ENCODE measurements at regions not wholly inside any gene's neighbourhood (a gene's known extent, or its start where the extent isn't known, plus 50 kb on each side); places are given as distances from the start of the nearest gene placed in this dataset.

- H2AFZ ChIP-seq (ENCODE audit: low read depth, low read length): no peak overlapping the region
- H2BK120ac ChIP-seq (ENCODE audit: low read depth, low read length): no peak overlapping the region
- H3K27me3 ChIP-seq (ENCODE audit: control insufficient read depth in 1 of 2, insufficient read depth in 1 of 2, low read length in 2 of 2): peaks cover 36 to 44% of the 10 kb centered on the region in 2 experiments
- no peak overlapping the region for H2AK5ac ChIP-seq (ENCODE audit: low read length, severe bottlenecking)
- H3K23ac ChIP-seq (ENCODE audit: low read length in 2 of 2): no peak overlapping the region
- no peak overlapping the region for H3K27ac ChIP-seq (ENCODE audit: low read length, poor library complexity, severe bottlenecking)
- H3K4ac ChIP-seq (ENCODE audit: low read depth in 1 of 2, low read length in 2 of 2): no peak overlapping the region
- H2BK15ac ChIP-seq (ENCODE audit: low read depth, poor library complexity, severe bottlenecking): no peak overlapping the region
- H3K9me3 ChIP-seq (ENCODE audit: control insufficient read depth, low read length): no peaks in the 10 kb centered on the region
- DNase-seq: no peak
- H3K9ac ChIP-seq (ENCODE audit: low read length): no peak overlapping the region
- no peak overlapping the region for H2BK5ac ChIP-seq (ENCODE audit: low read depth, low read length, poor library complexity, severe bottlenecking)
- H3K4me1 ChIP-seq (ENCODE audit: control insufficient read depth, insufficient read depth, low read depth, low read length): peaks cover 4% of the 10 kb centered on the region
- no peak overlapping the region for H4K8ac ChIP-seq (ENCODE audit: low read length)
- 85% methylated on average over 17 of the region's 17 CpGs for WGBS
- H3K36me3 ChIP-seq (ENCODE audit: control insufficient read depth in 1 of 2, insufficient read depth in 2 of 2, low read depth in 1 of 2, low read length in 2 of 2): no peaks in the 10 kb centered on the region
- H3K18ac ChIP-seq (ENCODE audit: low read depth in 1 of 2, low read length in 2 of 2): no peak overlapping the region
- no peak overlapping the region for H4K91ac ChIP-seq (ENCODE audit: low read length)
- H3K4me2 ChIP-seq (ENCODE audit: low read length, poor library complexity, severe bottlenecking): no peak overlapping the region
- no peak overlapping the region for H3K4me3 ChIP-seq (ENCODE audit: insufficient read depth in 1 of 2, low read depth in 1 of 2, low read length in 2 of 2)
- H3K14ac ChIP-seq (ENCODE audit: low read length in 2 of 2): no peak overlapping the region
- no peak overlapping the region for H2BK12ac ChIP-seq (ENCODE audit: low read length in 2 of 2)
- no peaks in the 10 kb centered on the region for H3K79me1 ChIP-seq (replicated peaks; ENCODE audit: low read length, poor library complexity, severe bottlenecking)
Observed at GRCh38 chr2:120503206-120503792, 157.4 kb downstream of the INHBB start.

GRCh38 chr2:120503793-120504571 lies 158.0 kb downstream of the INHBB start:
- H3K27ac ChIP-seq (ENCODE audit: low read length, poor library complexity, severe bottlenecking): no peak overlapping the region
- no peak overlapping the region for H3K4me3 ChIP-seq (ENCODE audit: insufficient read depth in 1 of 2, low read depth in 1 of 2, low read length in 2 of 2)
- H3K4me2 ChIP-seq (ENCODE audit: low read length, poor library complexity, severe bottlenecking): no peak overlapping the region
- peak overlapping the region; percentile 10 for H2AFZ ChIP-seq (ENCODE audit: low read depth, low read length)
- H2BK15ac ChIP-seq (ENCODE audit: low read depth, poor library complexity, severe bottlenecking): no peak overlapping the region
- no peak overlapping the region for H2BK12ac ChIP-seq (ENCODE audit: low read length in 2 of 2)
- H3K23ac ChIP-seq (ENCODE audit: low read length in 2 of 2): no peak overlapping the region
- H3K4me1 ChIP-seq (ENCODE audit: control insufficient read depth, insufficient read depth, low read depth, low read length): peaks cover 4% of the 10 kb centered on the region
- no peak overlapping the region for H4K8ac ChIP-seq (ENCODE audit: low read length)
- H4K91ac ChIP-seq (ENCODE audit: low read length): no peak overlapping the region
- DNase-seq: no peak
- no peak overlapping the region for H3K9ac ChIP-seq (ENCODE audit: low read length)
- no peak overlapping the region for H3K14ac ChIP-seq (ENCODE audit: low read length in 2 of 2)
- no peak overlapping the region for H2BK5ac ChIP-seq (ENCODE audit: low read depth, low read length, poor library complexity, severe bottlenecking)
- no peaks in the 10 kb centered on the region for H3K36me3 ChIP-seq (ENCODE audit: control insufficient read depth in 1 of 2, insufficient read depth in 2 of 2, low read depth in 1 of 2, low read length in 2 of 2)
- H3K9me3 ChIP-seq (ENCODE audit: control insufficient read depth, low read length): no peaks in the 10 kb centered on the region
- H3K4ac ChIP-seq (ENCODE audit: low read depth in 1 of 2, low read length in 2 of 2): no peak overlapping the region
- WGBS: 82% methylated on average over 23 of the region's 23 CpGs
- H2AK5ac ChIP-seq (ENCODE audit: low read length, severe bottlenecking): no peak overlapping the region
- peaks cover 32 to 37% of the 10 kb centered on the region in 2 experiments for H3K27me3 ChIP-seq (ENCODE audit: control insufficient read depth in 1 of 2, insufficient read depth in 1 of 2, low read length in 2 of 2)
- H2BK120ac ChIP-seq (ENCODE audit: low read depth, low read length): no peak overlapping the region
- H3K18ac ChIP-seq (ENCODE audit: low read depth in 1 of 2, low read length in 2 of 2): no peak overlapping the region
- H3K79me1 ChIP-seq (replicated peaks; ENCODE audit: low read length, poor library complexity, severe bottlenecking): no peaks in the 10 kb centered on the region

GRCh38 chr2:120504936-120505705 lies 159.2 kb downstream of the INHBB start:
- Histone ChIP-seq H3K9me3 (ENCODE audit: control insufficient read depth, low read length) (no peaks in the 10 kb centered on the region), H2BK15ac (ENCODE audit: low read depth, poor library complexity, severe bottlenecking) (no peak overlapping the region), H2BK5ac (ENCODE audit: low read depth, low read length, poor library complexity, severe bottlenecking) (no peak overlapping the region), H4K91ac (ENCODE audit: low read length) (no peak overlapping the region), H2AK5ac (ENCODE audit: low read length, severe bottlenecking) (no peak overlapping the region), H3K27ac (ENCODE audit: low read length, poor library complexity, severe bottlenecking) (no peak overlapping the region), H2AFZ (ENCODE audit: low read depth, low read length) (no peak overlapping the region), H3K14ac (ENCODE audit: low read length in 2 of 2) (no peak overlapping the region), H3K4me1 (ENCODE audit: control insufficient read depth, insufficient read depth, low read depth, low read length) (peaks cover 4% of the 10 kb centered on the region), H3K18ac (ENCODE audit: low read depth in 1 of 2, low read length in 2 of 2) (no peak overlapping the region), H3K79me1 (replicated peaks; ENCODE audit: low read length, poor library complexity, severe bottlenecking) (no peaks in the 10 kb centered on the region), H3K23ac (ENCODE audit: low read length in 2 of 2) (no peak overlapping the region), H3K4ac (ENCODE audit: low read depth in 1 of 2, low read length in 2 of 2) (no peak overlapping the region), H4K8ac (ENCODE audit: low read length) (no peak overlapping the region), H3K27me3 (ENCODE audit: control insufficient read depth in 1 of 2, insufficient read depth in 1 of 2, low read length in 2 of 2) (peaks cover 26 to 28% of the 10 kb centered on the region in 2 experiments), H2BK120ac (ENCODE audit: low read depth, low read length) (no peak overlapping the region), H3K4me3 (ENCODE audit: insufficient read depth in 1 of 2, low read depth in 1 of 2, low read length in 2 of 2) (no peak overlapping the region), H2BK12ac (ENCODE audit: low read length in 2 of 2) (no peak overlapping the region), H3K9ac (ENCODE audit: low read length) (no peak overlapping the region), H3K36me3 (ENCODE audit: control insufficient read depth in 1 of 2, insufficient read depth in 2 of 2, low read depth in 1 of 2, low read length in 2 of 2) (no peaks in the 10 kb centered on the region), H3K4me2 (ENCODE audit: low read length, poor library complexity, severe bottlenecking) (no peak overlapping the region)
- no peak for DNase-seq
- 94% methylated on average over 15 of the region's 15 CpGs for WGBS

GRCh38 chr2:120508567-120509041 lies 162.7 kb downstream of the INHBB start:
- 77% methylated on average over 3 of the region's 7 CpGs for WGBS
- no peak overlapping the region for H2BK5ac ChIP-seq (ENCODE audit: low read depth, low read length, poor library complexity, severe bottlenecking)
- no peaks in the 10 kb centered on the region for H3K36me3 ChIP-seq (ENCODE audit: control insufficient read depth in 1 of 2, insufficient read depth in 2 of 2, low read depth in 1 of 2, low read length in 2 of 2)
- no peak overlapping the region for H3K18ac ChIP-seq (ENCODE audit: low read depth in 1 of 2, low read length in 2 of 2)
- H3K4ac ChIP-seq (ENCODE audit: low read depth in 1 of 2, low read length in 2 of 2): no peak overlapping the region
- H3K4me2 ChIP-seq (ENCODE audit: low read length, poor library complexity, severe bottlenecking): no peak overlapping the region
- H3K4me3 ChIP-seq (ENCODE audit: insufficient read depth in 1 of 2, low read depth in 1 of 2, low read length in 2 of 2): no peak overlapping the region
- no peak overlapping the region for H4K8ac ChIP-seq (ENCODE audit: low read length)
- no peak overlapping the region for H3K9ac ChIP-seq (ENCODE audit: low read length)
- no peak overlapping the region for H3K23ac ChIP-seq (ENCODE audit: low read length in 2 of 2)
- H2BK12ac ChIP-seq (ENCODE audit: low read length in 2 of 2): no peak overlapping the region
- H3K14ac ChIP-seq (ENCODE audit: low read length in 2 of 2): no peak overlapping the region
- no peak for DNase-seq
- H2AFZ ChIP-seq (ENCODE audit: low read depth, low read length): no peak overlapping the region
- no peaks in the 10 kb centered on the region for H3K79me1 ChIP-seq (replicated peaks; ENCODE audit: low read length, poor library complexity, severe bottlenecking)
- no peak overlapping the region for H2AK5ac ChIP-seq (ENCODE audit: low read length, severe bottlenecking)
- H2BK120ac ChIP-seq (ENCODE audit: low read depth, low read length): no peak overlapping the region
- no peak overlapping the region for H2BK15ac ChIP-seq (ENCODE audit: low read depth, poor library complexity, severe bottlenecking)
- H4K91ac ChIP-seq (ENCODE audit: low read length): no peak overlapping the region
- H3K9me3 ChIP-seq (ENCODE audit: control insufficient read depth, low read length): no peaks in the 10 kb centered on the region
- H3K4me1 ChIP-seq (ENCODE audit: control insufficient read depth, insufficient read depth, low read depth, low read length): peaks cover 4% of the 10 kb centered on the region
- no peak overlapping the region for H3K27ac ChIP-seq (ENCODE audit: low read length, poor library complexity, severe bottlenecking)
- peaks cover 31 to 40% of the 10 kb centered on the region in 2 experiments for H3K27me3 ChIP-seq (ENCODE audit: control insufficient read depth in 1 of 2, insufficient read depth in 1 of 2, low read length in 2 of 2)

Measured in mesenchymal stem cell (in vitro differentiated cells and primary cell).